T47D (cell line): ENCODE measurements at regions not wholly inside any gene's neighbourhood (a gene's known extent, or its start where the extent isn't known, plus 50 kb on each side); places are given as distances from the start of the nearest gene placed in this dataset.

ENCODE experiments used
- DNase-seq, 2 experiments: peaks; one replicate each; pipeline versions ENCODE4 v3.0.0 to v3.0.0-alpha.2; 2011 to 2012; ENCODE audit warnings: low read depth in 1 of 2, low spot score in 1 of 2
- JUND ChIP-seq: IDR thresholded peaks from 2 replicates; pipeline ENCODE4 v1.6.1; 2012; ENCODE audit warnings: low read depth
- in situ Hi-C: cut with HindIII; loops from 2 replicates; pipeline ENCODE4 v1.10.0; 2016; ENCODE audit warnings: low sequenced_read_pairs, low pct_unique_long_range_greater_than_20kb

DNA sequence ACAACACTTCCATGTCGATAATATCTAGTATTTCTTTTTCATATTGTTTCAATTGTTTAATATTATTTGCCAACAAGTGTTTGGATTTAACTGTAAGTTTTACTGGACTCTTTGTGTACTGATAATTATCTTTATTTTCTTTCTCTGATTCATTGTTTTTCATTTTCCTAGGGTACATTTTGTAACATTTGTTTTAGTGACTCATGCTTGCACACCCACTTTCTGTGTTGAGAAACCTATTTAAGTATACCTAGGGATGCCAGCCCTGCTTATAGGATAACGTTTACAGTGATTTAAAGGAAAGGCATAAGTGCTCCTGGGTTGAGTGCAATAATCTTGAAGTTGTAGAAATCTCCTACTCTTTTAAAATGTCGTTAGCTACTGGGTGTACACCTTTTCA lies 1386.0 kb upstream of the ADGRL4 start:
- DNase-seq, result peak; percentile 7 to 85
- in situ Hi-C loops, result no loop called here
- TF ChIP-seq JUND, result peak; percentile 98

DNA sequence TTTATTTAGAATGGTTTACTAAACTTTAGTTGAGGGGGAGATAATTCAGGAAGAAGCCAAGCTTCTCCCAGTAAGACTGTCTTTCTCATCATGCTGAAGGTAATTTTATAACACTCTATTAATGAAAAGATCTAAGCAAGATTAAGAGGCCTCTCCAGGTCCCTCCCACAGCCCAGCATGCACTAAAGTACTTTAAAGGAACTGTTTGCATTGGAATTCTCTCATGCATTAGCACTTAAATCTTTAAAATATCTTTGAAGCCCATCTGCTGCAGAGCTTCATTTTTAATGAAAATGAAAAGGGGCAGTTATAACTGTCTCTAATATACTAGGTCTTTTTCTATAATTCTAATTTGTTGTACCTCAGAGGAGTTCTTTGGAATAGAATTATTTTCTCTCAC lies 1379.1 kb upstream of the ADGRL4 start:
- no peak for DNase-seq

GRCh38 chr1:80384959-80385358 lies 1378.4 kb upstream of the ADGRL4 start:
- TF ChIP-seq JUND, result no peak
- in situ Hi-C loops, result no loop called here
- DNase-seq, result no peak

More for the DNA sequence above, 1379.1 kb upstream of the ADGRL4 start:
- no peak for TF ChIP-seq JUND
- in situ Hi-C loops, result no loop called here

DNA sequence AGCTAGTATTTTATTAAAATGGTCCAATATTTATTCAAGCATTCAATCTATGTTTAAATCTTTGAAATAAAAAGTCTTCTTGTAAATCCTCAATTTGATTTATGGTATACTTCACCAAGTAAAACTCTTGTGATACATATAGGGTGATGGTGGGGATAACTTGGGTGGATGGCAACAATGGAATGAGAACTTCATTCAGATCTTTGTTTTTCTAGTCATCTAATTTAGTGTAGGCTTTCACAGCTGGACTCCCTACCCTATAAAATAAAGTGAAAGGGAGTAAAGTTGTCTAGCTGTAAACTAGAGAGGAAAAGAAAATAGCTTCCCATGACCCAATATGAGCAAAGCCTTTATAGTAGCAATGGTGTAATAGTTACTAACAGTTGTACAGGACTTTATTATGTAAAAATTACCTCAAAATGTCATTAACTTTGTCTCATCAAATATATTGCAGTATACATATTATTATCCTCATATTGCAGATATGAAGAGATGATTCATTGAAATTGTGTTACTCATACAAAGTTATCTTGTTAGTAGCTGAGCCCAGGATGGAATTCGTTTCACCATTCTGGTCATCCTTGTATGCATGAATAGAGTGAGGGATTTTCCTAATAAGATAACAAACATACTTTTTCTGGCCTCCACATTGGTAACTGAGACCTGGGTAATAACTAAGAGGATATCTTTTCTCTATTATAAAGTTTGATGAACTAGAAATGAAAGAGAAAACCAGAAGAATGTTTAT lies 1377.7 kb upstream of the ADGRL4 start:
- no peak for DNase-seq
- in situ Hi-C loops, result no loop called here
- TF ChIP-seq JUND, result no peak

DNA sequence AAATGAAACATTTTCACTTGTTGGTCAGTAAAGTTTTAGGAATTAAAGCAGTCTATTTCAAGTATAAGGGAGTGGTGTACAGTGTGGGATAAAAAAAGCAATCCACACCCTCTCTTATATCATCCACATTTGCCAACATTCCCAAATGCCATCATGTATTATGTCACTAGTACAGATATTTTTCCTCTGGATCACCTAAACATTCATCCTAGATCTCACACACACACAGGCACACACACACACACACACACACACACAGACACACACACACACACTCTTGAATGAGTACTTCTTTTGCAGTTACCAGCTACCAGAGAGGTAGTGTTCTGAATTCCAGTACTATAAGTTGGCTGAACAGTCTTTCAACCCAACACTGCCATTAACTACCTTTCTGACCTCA lies 1369.1 kb upstream of the ADGRL4 start:
- in situ Hi-C loops, result no loop called here
- no peak for DNase-seq
- no peak for TF ChIP-seq JUND

DNA sequence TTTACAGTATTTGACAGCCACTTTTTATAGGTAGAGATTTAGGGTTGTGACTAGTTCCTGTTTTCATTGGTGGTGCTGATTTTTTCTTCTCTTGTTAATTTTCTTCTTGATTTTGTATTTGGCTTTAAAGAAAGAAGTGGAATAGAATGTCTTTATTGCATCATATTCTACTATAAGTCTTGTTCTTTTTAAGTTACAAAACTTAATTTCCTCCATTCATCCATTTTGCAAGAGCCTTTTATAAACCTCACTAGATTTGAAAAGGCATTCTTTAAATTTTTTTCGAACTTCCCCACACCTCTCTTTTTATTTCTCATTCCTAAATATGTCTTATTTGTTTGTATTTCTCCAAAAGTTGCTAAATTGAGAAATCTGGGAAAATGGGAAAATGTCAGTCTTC lies 1368.6 kb upstream of the ADGRL4 start:
- in situ Hi-C loops, result no loop called here
- no peak for DNase-seq
- no peak for TF ChIP-seq JUND

DNA sequence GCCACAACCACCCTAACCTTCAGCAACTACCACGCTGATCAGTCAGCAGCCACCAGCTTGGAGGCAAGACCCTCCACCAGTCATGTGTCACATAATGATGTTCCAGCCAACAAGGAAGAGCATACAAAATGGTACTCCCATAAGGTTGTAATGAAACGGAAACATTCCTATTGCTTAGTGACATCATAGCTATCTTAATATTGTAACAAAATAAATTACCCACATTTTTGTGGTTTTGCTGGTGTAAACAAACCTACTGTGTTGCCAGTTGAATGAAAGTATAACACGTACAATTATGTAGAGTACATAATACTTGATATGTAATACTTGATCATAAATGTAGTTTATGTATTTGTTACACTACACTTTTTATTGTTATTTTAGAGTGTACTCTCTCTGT lies 1363.2 kb upstream of the ADGRL4 start:
- no peak for DNase-seq
- in situ Hi-C loops, result no loop called here
- TF ChIP-seq JUND, result no peak

- TF ChIP-seq JUND, result no peak
- in situ Hi-C loops, result no loop called here
- DNase-seq, result no peak
Measured at GRCh38 chr1:80367058-80367457, 1360.5 kb upstream of the ADGRL4 start.

DNA sequence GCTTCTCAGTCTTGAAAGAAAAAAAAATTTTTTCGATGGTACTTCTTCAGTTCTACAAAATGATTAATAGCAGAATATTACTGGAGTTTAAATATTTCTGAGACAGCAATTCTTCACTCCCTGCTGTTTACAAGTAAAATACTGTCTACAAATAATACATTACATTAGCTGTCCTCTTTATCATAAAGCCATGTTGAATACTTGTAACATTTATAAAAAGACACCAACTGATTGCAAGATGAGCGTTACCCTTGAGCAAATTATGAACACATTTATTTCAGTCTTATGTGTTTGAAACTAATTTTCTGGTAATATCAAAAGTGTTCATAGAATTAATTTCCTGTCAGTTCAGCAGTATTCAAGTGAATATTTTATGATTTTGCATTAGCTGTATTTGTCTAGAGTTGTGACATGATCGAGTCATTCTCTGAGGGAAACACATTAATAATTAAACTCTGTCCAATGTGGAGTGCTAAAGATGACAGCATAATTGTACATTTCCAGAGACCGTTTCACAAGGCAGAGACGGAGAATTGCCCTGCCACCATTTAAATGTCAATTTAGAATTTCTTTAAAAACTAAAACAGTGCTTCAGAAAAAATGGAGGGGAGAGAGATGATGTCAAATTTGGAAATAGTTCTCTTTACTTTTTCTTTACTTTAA lies 1359.0 kb upstream of the ADGRL4 start:
- in situ Hi-C loops, result no loop called here
- no peak for TF ChIP-seq JUND
- DNase-seq, result no peak

- no peak for TF ChIP-seq JUND
- in situ Hi-C loops, result no loop called here
- DNase-seq, result no peak
Measured at GRCh38 chr1:80363689-80364475, 1357.4 kb upstream of the ADGRL4 start.

GRCh38 chr1:80359666-80360065 lies 1353.1 kb upstream of the ADGRL4 start:
- no peak for DNase-seq
- in situ Hi-C loops, result no loop called here
- no peak for TF ChIP-seq JUND

GRCh38 chr1:80349218-80349617 lies 1342.7 kb upstream of the ADGRL4 start:
- TF ChIP-seq JUND, result no peak
- in situ Hi-C loops, result no loop called here
- peak in 1 of 2 experiments; percentile 1 for DNase-seq

GRCh38 chr1:80341021-80341420 lies 1334.5 kb upstream of the ADGRL4 start:
- peak in 1 of 2 experiments; percentile 16 for DNase-seq
- in situ Hi-C loops, result no loop called here
- no peak for TF ChIP-seq JUND
